ENCODE measurements at regions not wholly inside any gene's neighbourhood (a gene's known extent, or its start where the extent isn't known, plus 50 kb on each side); places are given as distances from the start of the nearest gene placed in this dataset.

DNA sequence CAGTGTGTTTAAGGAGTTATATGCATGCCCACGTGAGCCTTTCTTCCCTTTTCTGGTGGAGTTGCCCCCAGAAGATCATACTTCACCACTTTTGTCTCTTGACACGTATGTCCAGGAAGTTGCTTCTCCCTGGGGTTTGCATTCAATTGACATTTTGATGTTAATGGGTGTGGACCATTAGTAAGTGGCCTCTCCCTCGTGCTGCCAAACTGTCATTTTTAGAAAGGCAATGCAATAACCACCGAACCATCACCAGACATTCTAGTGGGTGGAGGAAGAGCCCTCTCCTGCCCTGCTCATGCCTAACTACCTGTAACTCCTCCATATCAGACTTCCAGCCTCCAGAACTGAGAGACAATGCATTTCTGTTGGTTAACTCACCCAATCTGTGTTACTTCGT is 290.8 kb downstream of the ATPSCKMT start:
- no peak for DNase-seq (ENCODE audit: low spot score)
- Histone ChIP-seq H3K36me3 (ENCODE audit: control insufficient read depth in 4 of 4, insufficient read depth in 3 of 4, low read depth in 1 of 4, low read length in 3 of 4) (no peaks in the 10 kb centered on the region), H3K27ac (ENCODE audit: low read depth in 1 of 2, low read length in 2 of 2) (no peak overlapping the region), H3K4me3 (ENCODE audit: low read depth in 1 of 3, low read length in 3 of 3) (no peak overlapping the region), H3K9ac (ENCODE audit: low read depth in 1 of 2, low read length in 2 of 2) (no peak overlapping the region), H3K9me3 (ENCODE audit: control insufficient read depth in 4 of 4, low read length in 3 of 4) (no peaks in the 10 kb centered on the region), H3K27me3 (ENCODE audit: control insufficient read depth in 4 of 4, insufficient read depth in 4 of 4, low read length in 3 of 4) (no peaks in the 10 kb centered on the region), H3K4me1 (ENCODE audit: control insufficient read depth in 4 of 4, insufficient read depth in 4 of 4, low read length in 3 of 4) (no peaks in the 10 kb centered on the region)
- TF ChIP-seq RXRA (IDR thresholded peaks at IDR 0.05) (no peak), EGR1 (IDR thresholded peaks at IDR 0.05; ENCODE audit: low read depth in 2 of 2) (no peak), TAF1 (conservative IDR thresholded peaks at IDR 0.05) (no peak), SP1 (IDR thresholded peaks at IDR 0.05) (no peak), JUND (IDR thresholded peaks at IDR 0.05) (no peak), YY1 (IDR thresholded peaks at IDR 0.05) (no peak), HNF4A (conservative IDR thresholded peaks at IDR 0.05) (no peak), NR2F2 (IDR thresholded peaks at IDR 0.05) (no peak), RAD21 (IDR thresholded peaks at IDR 0.05) (no peak), FOXA2 (IDR thresholded peaks at IDR 0.05) (no peak)
- TF ChIP-seq, protein P1, sequence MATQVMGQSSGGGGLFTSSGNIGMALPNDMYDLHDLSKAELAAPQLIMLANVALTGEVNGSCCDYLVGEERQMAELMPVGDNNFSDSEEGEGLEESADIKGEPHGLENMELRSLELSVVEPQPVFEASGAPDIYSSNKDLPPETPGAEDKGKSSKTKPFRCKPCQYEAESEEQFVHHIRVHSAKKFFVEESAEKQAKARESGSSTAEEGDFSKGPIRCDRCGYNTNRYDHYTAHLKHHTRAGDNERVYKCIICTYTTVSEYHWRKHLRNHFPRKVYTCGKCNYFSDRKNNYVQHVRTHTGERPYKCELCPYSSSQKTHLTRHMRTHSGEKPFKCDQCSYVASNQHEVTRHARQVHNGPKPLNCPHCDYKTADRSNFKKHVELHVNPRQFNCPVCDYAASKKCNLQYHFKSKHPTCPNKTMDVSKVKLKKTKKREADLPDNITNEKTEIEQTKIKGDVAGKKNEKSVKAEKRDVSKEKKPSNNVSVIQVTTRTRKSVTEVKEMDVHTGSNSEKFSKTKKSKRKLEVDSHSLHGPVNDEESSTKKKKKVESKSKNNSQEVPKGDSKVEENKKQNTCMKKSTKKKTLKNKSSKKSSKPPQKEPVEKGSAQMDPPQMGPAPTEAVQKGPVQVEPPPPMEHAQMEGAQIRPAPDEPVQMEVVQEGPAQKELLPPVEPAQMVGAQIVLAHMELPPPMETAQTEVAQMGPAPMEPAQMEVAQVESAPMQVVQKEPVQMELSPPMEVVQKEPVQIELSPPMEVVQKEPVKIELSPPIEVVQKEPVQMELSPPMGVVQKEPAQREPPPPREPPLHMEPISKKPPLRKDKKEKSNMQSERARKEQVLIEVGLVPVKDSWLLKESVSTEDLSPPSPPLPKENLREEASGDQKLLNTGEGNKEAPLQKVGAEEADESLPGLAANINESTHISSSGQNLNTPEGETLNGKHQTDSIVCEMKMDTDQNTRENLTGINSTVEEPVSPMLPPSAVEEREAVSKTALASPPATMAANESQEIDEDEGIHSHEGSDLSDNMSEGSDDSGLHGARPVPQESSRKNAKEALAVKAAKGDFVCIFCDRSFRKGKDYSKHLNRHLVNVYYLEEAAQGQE (IDR thresholded peaks at IDR 0.05): no peak
- TF ChIP-seq, protein P2, sequence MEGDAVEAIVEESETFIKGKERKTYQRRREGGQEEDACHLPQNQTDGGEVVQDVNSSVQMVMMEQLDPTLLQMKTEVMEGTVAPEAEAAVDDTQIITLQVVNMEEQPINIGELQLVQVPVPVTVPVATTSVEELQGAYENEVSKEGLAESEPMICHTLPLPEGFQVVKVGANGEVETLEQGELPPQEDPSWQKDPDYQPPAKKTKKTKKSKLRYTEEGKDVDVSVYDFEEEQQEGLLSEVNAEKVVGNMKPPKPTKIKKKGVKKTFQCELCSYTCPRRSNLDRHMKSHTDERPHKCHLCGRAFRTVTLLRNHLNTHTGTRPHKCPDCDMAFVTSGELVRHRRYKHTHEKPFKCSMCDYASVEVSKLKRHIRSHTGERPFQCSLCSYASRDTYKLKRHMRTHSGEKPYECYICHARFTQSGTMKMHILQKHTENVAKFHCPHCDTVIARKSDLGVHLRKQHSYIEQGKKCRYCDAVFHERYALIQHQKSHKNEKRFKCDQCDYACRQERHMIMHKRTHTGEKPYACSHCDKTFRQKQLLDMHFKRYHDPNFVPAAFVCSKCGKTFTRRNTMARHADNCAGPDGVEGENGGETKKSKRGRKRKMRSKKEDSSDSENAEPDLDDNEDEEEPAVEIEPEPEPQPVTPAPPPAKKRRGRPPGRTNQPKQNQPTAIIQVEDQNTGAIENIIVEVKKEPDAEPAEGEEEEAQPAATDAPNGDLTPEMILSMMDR (IDR thresholded peaks at IDR 0.05; ENCODE audit: low read depth, low read length, missing input control): no peak
- TF ChIP-seq, protein P3, sequence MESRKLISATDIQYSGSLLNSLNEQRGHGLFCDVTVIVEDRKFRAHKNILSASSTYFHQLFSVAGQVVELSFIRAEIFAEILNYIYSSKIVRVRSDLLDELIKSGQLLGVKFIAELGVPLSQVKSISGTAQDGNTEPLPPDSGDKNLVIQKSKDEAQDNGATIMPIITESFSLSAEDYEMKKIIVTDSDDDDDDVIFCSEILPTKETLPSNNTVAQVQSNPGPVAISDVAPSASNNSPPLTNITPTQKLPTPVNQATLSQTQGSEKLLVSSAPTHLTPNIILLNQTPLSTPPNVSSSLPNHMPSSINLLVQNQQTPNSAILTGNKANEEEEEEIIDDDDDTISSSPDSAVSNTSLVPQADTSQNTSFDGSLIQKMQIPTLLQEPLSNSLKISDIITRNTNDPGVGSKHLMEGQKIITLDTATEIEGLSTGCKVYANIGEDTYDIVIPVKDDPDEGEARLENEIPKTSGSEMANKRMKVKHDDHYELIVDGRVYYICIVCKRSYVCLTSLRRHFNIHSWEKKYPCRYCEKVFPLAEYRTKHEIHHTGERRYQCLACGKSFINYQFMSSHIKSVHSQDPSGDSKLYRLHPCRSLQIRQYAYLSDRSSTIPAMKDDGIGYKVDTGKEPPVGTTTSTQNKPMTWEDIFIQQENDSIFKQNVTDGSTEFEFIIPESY (IDR thresholded peaks at IDR 0.05): no peak
- TF ChIP-seq, protein P4, sequence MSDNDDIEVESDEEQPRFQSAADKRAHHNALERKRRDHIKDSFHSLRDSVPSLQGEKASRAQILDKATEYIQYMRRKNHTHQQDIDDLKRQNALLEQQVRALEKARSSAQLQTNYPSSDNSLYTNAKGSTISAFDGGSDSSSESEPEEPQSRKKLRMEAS (IDR thresholded peaks at IDR 0.05): no peak
- TF ChIP-seq, protein P5, sequence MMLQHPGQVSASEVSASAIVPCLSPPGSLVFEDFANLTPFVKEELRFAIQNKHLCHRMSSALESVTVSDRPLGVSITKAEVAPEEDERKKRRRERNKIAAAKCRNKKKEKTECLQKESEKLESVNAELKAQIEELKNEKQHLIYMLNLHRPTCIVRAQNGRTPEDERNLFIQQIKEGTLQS (IDR thresholded peaks at IDR 0.05): no peak
- 60% methylated on average over 5 of the region's 5 CpGs for WGBS

DNA sequence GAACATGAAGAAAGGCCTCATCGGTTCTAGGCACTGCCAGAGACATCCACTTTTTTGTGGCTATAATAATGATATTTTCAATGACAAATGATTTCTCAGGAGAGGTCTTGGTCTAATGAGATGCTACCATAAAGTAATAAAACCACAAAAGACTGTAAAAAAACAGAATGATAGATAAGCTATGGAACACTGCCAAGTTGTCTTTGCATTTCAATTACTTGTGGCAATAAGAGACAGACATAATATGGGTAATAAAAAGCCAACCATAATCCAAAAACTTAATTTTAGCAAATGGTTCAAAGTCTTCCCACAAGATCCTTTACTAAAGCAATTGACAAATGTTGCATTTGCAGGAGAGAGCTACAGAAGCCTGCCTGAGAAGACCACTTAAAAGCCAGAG is 292.5 kb downstream of the ATPSCKMT start:
- Histone ChIP-seq H3K4me1 (ENCODE audit: control insufficient read depth in 4 of 4, insufficient read depth in 4 of 4, low read length in 3 of 4) (no peaks in the 10 kb centered on the region), H3K36me3 (ENCODE audit: control insufficient read depth in 4 of 4, insufficient read depth in 3 of 4, low read depth in 1 of 4, low read length in 3 of 4) (no peaks in the 10 kb centered on the region), H3K27me3 (ENCODE audit: control insufficient read depth in 4 of 4, insufficient read depth in 4 of 4, low read length in 3 of 4) (no peaks in the 10 kb centered on the region), H3K27ac (ENCODE audit: low read depth in 1 of 2, low read length in 2 of 2) (no peak overlapping the region), H3K4me3 (ENCODE audit: low read depth in 1 of 3, low read length in 3 of 3) (no peak overlapping the region), H3K9me3 (ENCODE audit: control insufficient read depth in 4 of 4, low read length in 3 of 4) (no peaks in the 10 kb centered on the region), H3K9ac (ENCODE audit: low read depth in 1 of 2, low read length in 2 of 2) (no peak overlapping the region)
- WGBS: 69% methylated on average over 1 of the region's 1 CpG
- DNase-seq (ENCODE audit: low spot score): no peak
- TF ChIP-seq YY1 (IDR thresholded peaks at IDR 0.05) (no peak), RXRA (IDR thresholded peaks at IDR 0.05) (no peak), NR2F2 (IDR thresholded peaks at IDR 0.05) (no peak), TAF1 (conservative IDR thresholded peaks at IDR 0.05) (no peak), SP1 (IDR thresholded peaks at IDR 0.05) (no peak)
- TF ChIP-seq, protein P3 (IDR thresholded peaks at IDR 0.05): no peak
- TF ChIP-seq, protein P5 (IDR thresholded peaks at IDR 0.05): no peak
- TF ChIP-seq, protein P2 (IDR thresholded peaks at IDR 0.05; ENCODE audit: low read depth, low read length, missing input control): no peak
